Astrocyte (in vitro differentiated cells and primary cell): ENCODE measurements at regions not wholly inside any gene's neighbourhood (a gene's known extent, or its start where the extent isn't known, plus 50 kb on each side); places are given as distances from the start of the nearest gene placed in this dataset.

ENCODE experiments used
- DNase-seq: peaks from one replicate; pipeline ENCODE4 v3.0.0-alpha.2; 2010; ENCODE audit warnings: low read depth
- FAIRE-seq: peaks from 2 replicates; lab custom pipeline; 2011; peaks lifted over from hg19 to GRCh38; lab: Jason Lieb, UNC
- H2AFZ ChIP-seq: 2 replicates; pipeline ENCODE4 v1.6.0; 2012; ENCODE audit warnings: low read depth, low read length, inconsistent platforms
- H3K27ac ChIP-seq: 2 replicates; pipeline ENCODE4 v1.5.1; 2011; ENCODE audit warnings: low read depth, low read length, inconsistent platforms
- H3K27me3 ChIP-seq: 2 replicates; pipeline ENCODE4 v1.6.0; 2011; ENCODE audit warnings: low read length, inconsistent platforms; ENCODE audit not compliant: insufficient read depth
- H3K36me3 ChIP-seq: 2 replicates; pipeline ENCODE4 v1.5.1; 2011; ENCODE audit warnings: low read length, inconsistent platforms; ENCODE audit not compliant: insufficient read depth
- H3K4me1 ChIP-seq: 2 replicates; pipeline ENCODE4 v1.5.1; 2011; ENCODE audit warnings: low read length, inconsistent platforms; ENCODE audit not compliant: insufficient read depth
- H3K4me2 ChIP-seq: 2 replicates; pipeline ENCODE4 v1.6.0; 2012; ENCODE audit warnings: low read length, inconsistent platforms
- H3K4me3 ChIP-seq: 2 replicates; pipeline ENCODE4 v1.5.1; 2011; ENCODE audit warnings: low read depth, mild to moderate bottlenecking, low read length, inconsistent platforms; ENCODE audit not compliant: insufficient read depth
- H3K79me2 ChIP-seq: 2 replicates; pipeline ENCODE4 v1.6.0; 2012; ENCODE audit warnings: mild to moderate bottlenecking, low read length, inconsistent platforms; ENCODE audit not compliant: insufficient read depth
- H3K9ac ChIP-seq: 2 replicates; pipeline ENCODE4 v1.6.0; 2012; ENCODE audit warnings: mild to moderate bottlenecking, low read length, inconsistent platforms
- H3K9me3 ChIP-seq: 2 replicates; pipeline ENCODE4 v1.5.1; 2012; ENCODE audit warnings: low read depth, mild to moderate bottlenecking, low read length, inconsistent platforms; ENCODE audit not compliant: insufficient read depth
- H4K20me1 ChIP-seq: 2 replicates; pipeline ENCODE4 v1.6.0; 2012; ENCODE audit warnings: low read length, inconsistent platforms; ENCODE audit not compliant: insufficient read depth
- H3K27ac Mint-ChIP-seq: one replicate; pipeline ENCODE4 v1.8.0; 2021; ENCODE audit warnings: mild to moderate bottlenecking, mixed read lengths; ENCODE audit not compliant: unreplicated experiment
- H3K27me3 Mint-ChIP-seq: one replicate; pipeline ENCODE4 v1.8.0; 2021; ENCODE audit warnings: low read depth, mixed read lengths; ENCODE audit not compliant: unreplicated experiment
- H3K36me3 Mint-ChIP-seq: one replicate; pipeline ENCODE4 v1.8.0; 2021; ENCODE audit warnings: low read depth, mixed read lengths; ENCODE audit not compliant: unreplicated experiment
- H3K4me1 Mint-ChIP-seq: one replicate; pipeline ENCODE4 v1.8.0; 2021; ENCODE audit warnings: low read depth, mixed read lengths; ENCODE audit not compliant: unreplicated experiment
- H3K4me3 Mint-ChIP-seq: one replicate; pipeline ENCODE4 v1.8.0; 2021; ENCODE audit warnings: mild to moderate bottlenecking, moderate library complexity, mixed read lengths; ENCODE audit not compliant: unreplicated experiment
- H3K9me3 Mint-ChIP-seq: one replicate; pipeline ENCODE4 v1.8.0; 2021; ENCODE audit warnings: mild to moderate bottlenecking, mixed read lengths; ENCODE audit not compliant: unreplicated experiment
- EZH2 ChIP-seq: IDR thresholded peaks from 2 replicates; pipeline ENCODE4 v1.6.1; 2012; ENCODE audit warnings: mild to moderate bottlenecking, low read length, inconsistent platforms; ENCODE audit not compliant: insufficient read depth
- TF ChIP-seq, protein P1 (sequence below): IDR thresholded peaks from 2 replicates; pipeline ENCODE4 v1.5.1; 2011; ENCODE audit warnings: low read depth, mild to moderate bottlenecking, inconsistent platforms, low read length, moderate library complexity; ENCODE audit not compliant: insufficient read depth

DNA sequence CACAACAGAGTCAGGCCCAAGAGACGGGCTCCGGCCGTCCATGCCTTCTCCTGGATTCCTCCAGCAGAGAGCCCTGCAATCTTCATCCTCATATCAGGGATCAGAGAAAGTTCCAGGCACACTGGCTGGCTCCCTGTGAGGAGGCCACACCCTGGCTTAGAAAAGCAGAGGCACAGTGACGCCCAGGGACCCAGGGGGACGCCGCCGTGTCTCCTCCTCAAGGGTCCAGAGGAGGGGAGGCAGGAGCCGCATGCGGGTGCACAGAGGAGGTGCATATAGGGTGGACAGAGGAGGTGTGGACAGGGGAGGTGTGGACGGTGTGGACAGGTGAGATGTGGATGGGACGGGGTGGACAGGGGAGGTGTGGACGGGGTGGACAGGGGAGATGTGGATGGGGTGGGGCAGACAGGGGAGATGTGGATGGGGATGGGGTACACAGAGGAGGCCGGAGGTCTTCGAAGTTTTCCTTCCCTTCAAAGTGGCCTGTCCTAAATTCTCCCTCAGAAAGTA lies 1521.9 kb downstream of the BRD1 start:
- Histone ChIP-seq H3K4me1 (no peaks in the 10 kb centered on the region), H2AFZ (no peak overlapping the region), H3K79me2 (no peaks in the 10 kb centered on the region), H3K9me3 (peaks cover 3% of the 10 kb centered on the region), H3K9ac (no peak overlapping the region), H3K4me2 (no peak overlapping the region), H3K27me3 (no peaks in the 10 kb centered on the region), H3K27ac (no peak overlapping the region), H3K36me3 (no peaks in the 10 kb centered on the region), H4K20me1 (no peaks in the 10 kb centered on the region), H3K4me3 (no peak overlapping the region)
- Mint-ChIP-seq H3K4me3 (no peak overlapping the region), H3K4me1 (no peaks in the 10 kb centered on the region), H3K27me3 (peaks cover 51% of the 10 kb centered on the region), H3K9me3 (no peaks in the 10 kb centered on the region), H3K27ac (no peak overlapping the region), H3K36me3 (no peaks in the 10 kb centered on the region)
- DNase-seq (no peak), FAIRE-seq (no peak)
- TF ChIP-seq EZH2 = no peak
- TF ChIP-seq, protein P1, sequence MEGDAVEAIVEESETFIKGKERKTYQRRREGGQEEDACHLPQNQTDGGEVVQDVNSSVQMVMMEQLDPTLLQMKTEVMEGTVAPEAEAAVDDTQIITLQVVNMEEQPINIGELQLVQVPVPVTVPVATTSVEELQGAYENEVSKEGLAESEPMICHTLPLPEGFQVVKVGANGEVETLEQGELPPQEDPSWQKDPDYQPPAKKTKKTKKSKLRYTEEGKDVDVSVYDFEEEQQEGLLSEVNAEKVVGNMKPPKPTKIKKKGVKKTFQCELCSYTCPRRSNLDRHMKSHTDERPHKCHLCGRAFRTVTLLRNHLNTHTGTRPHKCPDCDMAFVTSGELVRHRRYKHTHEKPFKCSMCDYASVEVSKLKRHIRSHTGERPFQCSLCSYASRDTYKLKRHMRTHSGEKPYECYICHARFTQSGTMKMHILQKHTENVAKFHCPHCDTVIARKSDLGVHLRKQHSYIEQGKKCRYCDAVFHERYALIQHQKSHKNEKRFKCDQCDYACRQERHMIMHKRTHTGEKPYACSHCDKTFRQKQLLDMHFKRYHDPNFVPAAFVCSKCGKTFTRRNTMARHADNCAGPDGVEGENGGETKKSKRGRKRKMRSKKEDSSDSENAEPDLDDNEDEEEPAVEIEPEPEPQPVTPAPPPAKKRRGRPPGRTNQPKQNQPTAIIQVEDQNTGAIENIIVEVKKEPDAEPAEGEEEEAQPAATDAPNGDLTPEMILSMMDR = no peak

DNA sequence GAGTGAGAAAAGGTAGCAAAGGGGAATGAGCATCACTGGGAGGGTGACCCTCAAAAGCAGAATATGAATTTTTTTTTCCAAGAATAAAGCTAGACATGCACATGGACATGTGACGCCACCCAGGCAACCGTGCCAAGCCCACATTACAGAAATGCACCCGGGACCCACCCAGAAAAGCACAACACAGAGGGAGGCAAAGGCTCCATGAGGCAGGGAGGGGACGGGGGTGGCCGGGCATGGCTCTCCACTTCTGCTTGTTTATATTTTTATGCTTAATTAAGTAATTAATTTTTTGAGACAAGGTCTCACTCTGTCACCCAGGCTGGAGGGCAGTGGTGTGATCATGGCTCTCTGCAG lies 1524.3 kb downstream of the BRD1 start:
- Histone ChIP-seq H3K27ac (no peak overlapping the region), H3K9me3 (peaks cover 3% of the 10 kb centered on the region), H3K27me3 (no peaks in the 10 kb centered on the region), H3K4me1 (no peaks in the 10 kb centered on the region), H3K4me3 (no peak overlapping the region), H3K4me2 (no peak overlapping the region), H4K20me1 (no peaks in the 10 kb centered on the region), H3K79me2 (no peaks in the 10 kb centered on the region), H2AFZ (no peak overlapping the region), H3K9ac (no peak overlapping the region), H3K36me3 (no peaks in the 10 kb centered on the region)
- TF ChIP-seq, protein P1 = no peak
- no peak for TF ChIP-seq EZH2
- H3K4me3 Mint-ChIP-seq = no peak overlapping the region
- no peaks in the 10 kb centered on the region for H3K4me1 Mint-ChIP-seq
- no peaks in the 10 kb centered on the region for H3K9me3 Mint-ChIP-seq
- H3K27ac Mint-ChIP-seq = no peak overlapping the region
- peaks cover 56% of the 10 kb centered on the region for H3K27me3 Mint-ChIP-seq
- FAIRE-seq (no peak), DNase-seq (no peak)
- H3K36me3 Mint-ChIP-seq = peaks cover 2% of the 10 kb centered on the region

DNA sequence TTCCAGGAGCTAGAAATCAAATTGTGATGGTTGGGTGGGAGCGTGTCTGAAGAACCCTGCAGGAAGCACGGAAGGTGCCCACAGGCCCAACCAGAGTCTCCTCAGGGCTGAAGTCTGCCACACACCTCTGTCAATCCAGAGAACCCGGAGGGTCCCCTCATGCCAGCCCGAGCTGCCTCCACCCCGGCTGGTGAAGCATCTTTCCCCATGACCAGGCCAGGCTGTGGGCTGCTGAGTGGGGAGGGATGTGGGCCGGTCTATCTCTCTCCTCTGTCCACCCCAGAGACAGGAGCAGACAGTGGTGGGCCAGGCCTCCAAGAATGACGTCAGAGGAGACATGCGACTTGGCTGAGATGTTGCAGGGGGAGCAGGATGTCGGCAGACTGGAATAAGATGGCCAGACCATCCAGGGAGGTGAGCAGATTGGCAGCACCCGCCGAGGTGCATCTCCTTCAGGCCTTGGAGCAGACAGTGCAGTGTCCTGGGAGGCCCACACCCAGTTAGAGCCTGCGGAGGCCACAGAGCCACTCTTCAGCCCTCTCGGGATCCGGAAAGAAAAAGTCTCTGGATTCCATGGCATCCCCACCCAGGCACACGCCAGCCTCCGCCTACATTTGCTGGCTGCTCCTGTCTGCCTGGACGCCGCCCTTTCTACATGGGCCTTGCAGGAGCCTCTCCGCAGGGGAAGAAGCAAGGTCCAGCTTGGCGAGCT lies 1524.9 kb downstream of the BRD1 start:
- H3K27ac Mint-ChIP-seq = no peak overlapping the region
- FAIRE-seq = no peak
- H3K4me1 Mint-ChIP-seq = no peaks in the 10 kb centered on the region
- Histone ChIP-seq H3K9me3 (no peaks in the 10 kb centered on the region), H3K4me2 (no peak overlapping the region), H3K4me1 (no peaks in the 10 kb centered on the region), H3K79me2 (no peaks in the 10 kb centered on the region), H2AFZ (no peak overlapping the region), H3K27ac (no peak overlapping the region), H3K27me3 (no peaks in the 10 kb centered on the region), H3K4me3 (no peak overlapping the region), H4K20me1 (no peaks in the 10 kb centered on the region), H3K36me3 (no peaks in the 10 kb centered on the region), H3K9ac (no peak overlapping the region)
- H3K27me3 Mint-ChIP-seq = peaks cover 51% of the 10 kb centered on the region
- peaks cover 2% of the 10 kb centered on the region for H3K36me3 Mint-ChIP-seq
- TF ChIP-seq EZH2 = no peak
- TF ChIP-seq, protein P1 = no peak
- H3K4me3 Mint-ChIP-seq = no peak overlapping the region
- no peak for DNase-seq
- H3K9me3 Mint-ChIP-seq = no peaks in the 10 kb centered on the region
